Suprapubic skin (tissue), 4 donors: ENCODE measurements at regions not wholly inside any gene's neighbourhood (a gene's known extent, or its start where the extent isn't known, plus 50 kb on each side); places are given as distances from the start of the nearest gene placed in this dataset.

ENCODE experiments used
- DNase-seq, 2 donors: peaks; one replicate each; pipeline ENCODE4 v3.0.0-alpha.2; 2019; ENCODE audit warnings: low spot score in 2 of 2
- H3K27ac ChIP-seq: fragments of 200-600 bp; sonication (generic); one replicate; pipeline ENCODE4 v1.5.1; 2019
- H3K27me3 ChIP-seq: fragments of 200-600 bp; sonication (generic); one replicate; pipeline ENCODE4 v1.5.1; 2019
- H3K36me3 ChIP-seq: fragments of 200-600 bp; sonication (generic); one replicate; pipeline ENCODE4 v1.5.1; 2019
- H3K4me1 ChIP-seq: fragments of 200-600 bp; sonication (generic); one replicate; pipeline ENCODE4 v1.5.1; 2019
- H3K4me3 ChIP-seq: fragments of 200-600 bp; sonication (generic); one replicate; pipeline ENCODE4 v1.5.1; 2019; ENCODE audit warnings: mild to moderate bottlenecking
- H3K9me3 ChIP-seq: fragments of 200-600 bp; sonication (generic); one replicate; pipeline ENCODE4 v1.5.1; 2019
- CTCF ChIP-seq, 2 donors: fragments of 200-600 bp in 1 of 2; fragments of 450-650 bp in 1 of 2; sonication (generic) in 1 of 2; IDR thresholded peaks; one replicate each; pipeline ENCODE4 v1.5.1; 2016 to 2019; ENCODE audit warnings: antibody characterized with exemption in 2 of 2, mild to moderate bottlenecking in 1 of 2, moderate library complexity in 1 of 2
- EP300 ChIP-seq: sonication (generic); formaldehyde crosslinking; IDR thresholded peaks from one replicate; pipeline ENCODE4 v1.6.1; 2017; ENCODE audit warnings: antibody characterized with exemption
- POLR2A ChIP-seq, 2 donors: fragments of 450-650 bp; IDR thresholded peaks; one replicate each; pipeline ENCODE4 v1.6.1; 2017; ENCODE audit warnings: antibody characterized with exemption in 2 of 2, mild to moderate bottlenecking in 2 of 2, moderate library complexity in 2 of 2
- POLR2AphosphoS5 ChIP-seq, 3 donors: sonication (generic); formaldehyde crosslinking; IDR thresholded peaks; one replicate each; pipeline ENCODE4 v1.6.1; 2017; ENCODE audit warnings: antibody characterized with exemption in 3 of 3
- WGBS: methylation state at CpG from one replicate; pipeline ENCODE4 v1.1.5; 2018; 5-methylcytosine and 5-hydroxymethylcytosine counted together

GRCh38 chr9:24712206-24712605 lies 166.5 kb upstream of the IZUMO3 start:
- Histone ChIP-seq H3K27ac (no peak overlapping the region), H3K27me3 (no peaks in the 10 kb centered on the region), H3K36me3 (no peaks in the 10 kb centered on the region), H3K4me3 (no peak overlapping the region), H3K4me1 (no peaks in the 10 kb centered on the region), H3K9me3 (no peaks in the 10 kb centered on the region)
- TF ChIP-seq POLR2A (IDR thresholded peaks at IDR 0.05) = no peak
- TF ChIP-seq CTCF (IDR thresholded peaks at IDR 0.05) = no peak
- no peak for TF ChIP-seq EP300
- no peak for TF ChIP-seq POLR2AphosphoS5 (IDR thresholded peaks at IDR 0.05)
- 41% methylated on average over 2 of the region's 2 CpGs for WGBS
- no peak for DNase-seq

GRCh38 chr9:24708814-24709213 lies 163.1 kb upstream of the IZUMO3 start:
- no peak for TF ChIP-seq EP300
- no peak for TF ChIP-seq POLR2AphosphoS5 (IDR thresholded peaks at IDR 0.05)
- no peak for TF ChIP-seq CTCF (IDR thresholded peaks at IDR 0.05)
- TF ChIP-seq POLR2A (IDR thresholded peaks at IDR 0.05) = no peak
- no peaks in the 10 kb centered on the region for H3K9me3 ChIP-seq
- WGBS = 88% methylated on average over 2 of the region's 2 CpGs
- H3K27me3 ChIP-seq = no peaks in the 10 kb centered on the region
- no peaks in the 10 kb centered on the region for H3K36me3 ChIP-seq
- no peak overlapping the region for H3K27ac ChIP-seq
- H3K4me3 ChIP-seq = no peak overlapping the region
- no peaks in the 10 kb centered on the region for H3K4me1 ChIP-seq
- no peak for DNase-seq

GRCh38 chr9:24698881-24699518 lies 153.3 kb upstream of the IZUMO3 start:
- 35% methylated on average over 3 of the region's 3 CpGs for WGBS
- TF ChIP-seq EP300 (no peak), CTCF (IDR thresholded peaks at IDR 0.05) (no peak), POLR2AphosphoS5 (IDR thresholded peaks at IDR 0.05) (no peak), POLR2A (IDR thresholded peaks at IDR 0.05) (no peak)
- Histone ChIP-seq H3K36me3 (no peaks in the 10 kb centered on the region), H3K27me3 (no peaks in the 10 kb centered on the region), H3K4me3 (no peak overlapping the region), H3K4me1 (no peaks in the 10 kb centered on the region), H3K9me3 (no peaks in the 10 kb centered on the region), H3K27ac (no peak overlapping the region)
- no peak for DNase-seq

GRCh38 chr9:24672336-24672735 lies 126.6 kb upstream of the IZUMO3 start:
- H3K36me3 ChIP-seq = no peaks in the 10 kb centered on the region
- no peak for TF ChIP-seq CTCF (IDR thresholded peaks at IDR 0.05)
- no peak for TF ChIP-seq POLR2AphosphoS5 (IDR thresholded peaks at IDR 0.05)
- TF ChIP-seq POLR2A (IDR thresholded peaks at IDR 0.05) = no peak
- no peak for TF ChIP-seq EP300
- no peaks in the 10 kb centered on the region for H3K9me3 ChIP-seq
- no peak overlapping the region for H3K27ac ChIP-seq
- no peak overlapping the region for H3K4me3 ChIP-seq
- H3K27me3 ChIP-seq = no peaks in the 10 kb centered on the region
- H3K4me1 ChIP-seq = no peaks in the 10 kb centered on the region
- no peak for DNase-seq

- Histone ChIP-seq H3K4me1 (no peaks in the 10 kb centered on the region), H3K27ac (no peak overlapping the region), H3K36me3 (no peaks in the 10 kb centered on the region), H3K27me3 (no peaks in the 10 kb centered on the region), H3K9me3 (no peaks in the 10 kb centered on the region), H3K4me3 (no peak overlapping the region)
- DNase-seq = no peak
- TF ChIP-seq CTCF (IDR thresholded peaks at IDR 0.05) (no peak), EP300 (no peak), POLR2AphosphoS5 (IDR thresholded peaks at IDR 0.05) (no peak), POLR2A (IDR thresholded peaks at IDR 0.05) (no peak)
- 84% methylated on average over 3 of the region's 3 CpGs for WGBS
Observed at GRCh38 chr9:24657387-24657786, 111.7 kb upstream of the IZUMO3 start.
